IMR-90 (cell line): ENCODE measurements at regions not wholly inside any gene's neighbourhood (a gene's known extent, or its start where the extent isn't known, plus 50 kb on each side); places are given as distances from the start of the nearest gene placed in this dataset.

ENCODE experiments used
- ATAC-seq: fragments of 200-7000 bp; cut with Tn5 transposase; 2 replicates; pipeline ENCODE4 v1.9.1; 2020; ENCODE audit warnings: low read depth, mild to moderate bottlenecking, moderate library complexity
- BruUV-seq: library from RNA; stranded (reverse); fragments of 400-500 nt; replicated peaks from 2 replicates; lab custom pipeline; 2021; lab: Mats Ljungman, UMichigan
- CTCF ChIA-PET: fragments of 300-600 bp; formaldehyde crosslinking; extraction: SDS; loops from one replicate; lab custom pipeline; 2021; ENCODE audit warnings: antibody characterized with exemption; lab: Yijun Ruan, JAX
- POLR2A ChIA-PET: fragments of 300-600 bp; sonication (Branson Sonifier 250); formaldehyde crosslinking; loops from one replicate; lab custom pipeline; 2022; ENCODE audit warnings: antibody characterized with exemption; ENCODE audit not compliant: unreplicated experiment; lab: Charles Lee
- DNase-seq: peaks from one replicate; pipeline ENCODE4 v3.0.0; 2013
- H2AFZ ChIP-seq: replicated peaks from 2 replicates; pipeline ENCODE3; 2013; ENCODE audit warnings: low read length, mild to moderate bottlenecking; ENCODE audit not compliant: poor library complexity
- H2AK5ac ChIP-seq: 2 replicates; pipeline ENCODE4 v1.6.1; 2013; ENCODE audit warnings: low read depth, low read length, inconsistent platforms
- H2AK9ac ChIP-seq: replicated peaks from 2 replicates; pipeline ENCODE3; 2013; ENCODE audit warnings: mild to moderate bottlenecking, low read depth, low read length, moderate library complexity; ENCODE audit not compliant: poor library complexity
- H2BK120ac ChIP-seq: 2 replicates; pipeline ENCODE4 v1.6.1; 2013; ENCODE audit warnings: low read depth, low read length, inconsistent platforms
- H2BK15ac ChIP-seq: 3 replicates; pipeline ENCODE4 v1.6.1; 2013; ENCODE audit warnings: low read depth, low read length, inconsistent platforms
- H2BK20ac ChIP-seq: 2 replicates; pipeline ENCODE4 v1.6.1; 2013; ENCODE audit warnings: low read depth, mild to moderate bottlenecking, inconsistent platforms, low read length, moderate library complexity
- H2BK5ac ChIP-seq: 2 replicates; pipeline ENCODE4 v1.6.1; 2013; ENCODE audit warnings: mild to moderate bottlenecking, low read depth, low read length, inconsistent platforms; ENCODE audit not compliant: poor library complexity, severe bottlenecking
- H3K14ac ChIP-seq: replicated peaks from 2 replicates; pipeline ENCODE4 v1.6.1; 2013; ENCODE audit warnings: low read depth, low read length, inconsistent platforms
- H3K18ac ChIP-seq: 2 replicates; pipeline ENCODE4 v1.6.1; 2013; ENCODE audit warnings: low read depth, low read length, control low read depth
- H3K23ac ChIP-seq: 2 replicates; pipeline ENCODE4 v1.6.1; 2013; ENCODE audit warnings: low read depth, low read length, inconsistent platforms
- H3K27ac ChIP-seq: 2 replicates; pipeline ENCODE4 v1.5.1; 2013; ENCODE audit warnings: mild to moderate bottlenecking, control low read depth, low read length; ENCODE audit not compliant: insufficient read depth
- H3K27me3 ChIP-seq: 2 replicates; pipeline ENCODE4 v1.6.1; 2013; ENCODE audit warnings: low read length; ENCODE audit not compliant: control insufficient read depth, insufficient read depth
- H3K36me3 ChIP-seq: 2 replicates; pipeline ENCODE4 v1.6.1; 2013; ENCODE audit warnings: low read length, mixed read lengths; ENCODE audit not compliant: control insufficient read depth, insufficient read depth
- H3K4ac ChIP-seq: 2 replicates; pipeline ENCODE4 v1.6.1; 2013; ENCODE audit warnings: low read depth, low read length, inconsistent platforms
- H3K4me1 ChIP-seq: 2 replicates; pipeline ENCODE4 v1.6.1; 2013; ENCODE audit warnings: low read length, mixed read lengths; ENCODE audit not compliant: control insufficient read depth, insufficient read depth
- H3K4me2 ChIP-seq: 2 replicates; pipeline ENCODE4 v1.6.1; 2013; ENCODE audit warnings: low read depth, mild to moderate bottlenecking, control low read depth, low read length, moderate library complexity
- H3K4me3 ChIP-seq: 2 replicates; pipeline ENCODE4 v1.5.1; 2013; ENCODE audit warnings: low read depth, mild to moderate bottlenecking, control low read depth, low read length, moderate library complexity; ENCODE audit not compliant: insufficient read depth
- H3K56ac ChIP-seq: 2 replicates; pipeline ENCODE4 v1.6.1; 2013; ENCODE audit warnings: low read length, inconsistent platforms; ENCODE audit not compliant: insufficient read depth; ENCODE audit errors: extremely low read depth
- H3K79me1 ChIP-seq, 2 experiments: 2 replicates each; pipeline ENCODE4 v1.6.1; 2013; ENCODE audit warnings: low read length in 2 of 2, inconsistent platforms in 1 of 2, low read depth in 1 of 2
- H3K9ac ChIP-seq: 2 replicates; pipeline ENCODE4 v1.6.1; 2013; ENCODE audit warnings: low read depth, low read length, control low read depth
- H3K9me1 ChIP-seq: 2 replicates; pipeline ENCODE4 v1.6.1; 2013; ENCODE audit warnings: low read length, inconsistent platforms; ENCODE audit not compliant: insufficient read depth
- H3K9me3 ChIP-seq: 2 replicates; pipeline ENCODE4 v1.6.1; 2013; ENCODE audit warnings: low read length; ENCODE audit not compliant: control insufficient read depth, insufficient read depth
- H4K20me1 ChIP-seq: 2 replicates; pipeline ENCODE4 v1.6.1; 2013; ENCODE audit warnings: low read length, inconsistent platforms; ENCODE audit not compliant: insufficient read depth
- H4K5ac ChIP-seq: 2 replicates; pipeline ENCODE4 v1.6.1; 2013; ENCODE audit warnings: mild to moderate bottlenecking, low read depth, low read length, control low read depth
- H4K8ac ChIP-seq, 2 experiments: 2 replicates each; pipeline ENCODE4 v1.6.1; 2013; ENCODE audit warnings: low read depth in 2 of 2, low read length in 2 of 2, control low read depth in 1 of 2, inconsistent platforms in 1 of 2
- H4K91ac ChIP-seq: 2 replicates; pipeline ENCODE4 v1.6.1; 2013; ENCODE audit warnings: low read depth, low read length, inconsistent platforms; ENCODE audit not compliant: insufficient read depth
- BHLHE40 ChIP-seq: fragments of 150-350 bp; IDR thresholded peaks from 2 replicates; pipeline ENCODE4 v1.6.1; 2016; ENCODE audit warnings: mild to moderate bottlenecking, low read depth, low read length
- CEBPB ChIP-seq: IDR thresholded peaks from 2 replicates; pipeline ENCODE4 v1.6.1; 2012; ENCODE audit warnings: low read depth, low read length, improper control_type of control experiment
- CHD1 ChIP-seq: IDR thresholded peaks from 2 replicates; pipeline ENCODE4 v1.6.1; 2012; ENCODE audit warnings: low read depth, low read length, improper control_type of control experiment
- ELK1 ChIP-seq: fragments of 150-350 bp; IDR thresholded peaks from 2 replicates; pipeline ENCODE4 v1.6.1; 2016; ENCODE audit warnings: low read depth, mild to moderate bottlenecking, low read length, moderate library complexity, borderline replicate concordance
- FOS ChIP-seq: fragments of 150-350 bp; IDR thresholded peaks from 2 replicates; pipeline ENCODE4 v1.6.1; 2016; ENCODE audit warnings: low read depth, low read length
- MAFK ChIP-seq: IDR thresholded peaks from 2 replicates; pipeline ENCODE4 v1.6.1; 2012; ENCODE audit warnings: low read depth, low read length, improper control_type of control experiment
- MAZ ChIP-seq: IDR thresholded peaks from 2 replicates; pipeline ENCODE4 v1.6.1; 2012; ENCODE audit warnings: low read depth, mild to moderate bottlenecking, low read length, improper control_type of control experiment, moderate library complexity, borderline replicate concordance
- MXI1 ChIP-seq: IDR thresholded peaks from 2 replicates; pipeline ENCODE4 v1.6.1; 2012; ENCODE audit warnings: low read depth, mild to moderate bottlenecking, low read length, moderate library complexity, borderline replicate concordance
- NFE2L2 ChIP-seq: fragments of 150-350 bp; IDR thresholded peaks from 2 replicates; pipeline ENCODE4 v1.6.1; 2016; ENCODE audit warnings: low read depth, mild to moderate bottlenecking, low read length
- POLR2A ChIP-seq: IDR thresholded peaks from 2 replicates; pipeline ENCODE4 v1.6.1; 2012; ENCODE audit warnings: mild to moderate bottlenecking, low read depth, low read length
- RAD21 ChIP-seq: IDR thresholded peaks from 2 replicates; pipeline ENCODE4 v1.6.1; 2012; ENCODE audit warnings: low read length, improper control_type of control experiment
- RCOR1 ChIP-seq: IDR thresholded peaks from 2 replicates; pipeline ENCODE4 v1.6.1; 2012; ENCODE audit warnings: mild to moderate bottlenecking, low read length, improper control_type of control experiment; ENCODE audit not compliant: insufficient replicate concordance
- RFX5 ChIP-seq: IDR thresholded peaks from 2 replicates; pipeline ENCODE4 v1.8.0; 2012; ENCODE audit warnings: low read depth, mild to moderate bottlenecking, low read length, moderate library complexity
- SMC3 ChIP-seq: fragments of 150-350 bp; IDR thresholded peaks from 2 replicates; pipeline ENCODE4 v1.6.1; 2016; ENCODE audit warnings: low read depth, mild to moderate bottlenecking, antibody characterized with exemption, low read length, moderate library complexity
- USF2 ChIP-seq: fragments of 150-350 bp; IDR thresholded peaks from 2 replicates; pipeline ENCODE4 v1.6.1; 2017; ENCODE audit warnings: mild to moderate bottlenecking, antibody characterized with exemption, low read length, low read depth
- dilution Hi-C: fragments of 300-500 bp; cut with HindIII; formaldehyde crosslinking; loops from one replicate; pipeline ENCODE4 v1.14.3; 2018; ENCODE audit warnings: low sequenced_read_pairs; ENCODE audit not compliant: unreplicated experiment
- in situ Hi-C: fragments of 300-500 bp; cut with MboI; formaldehyde crosslinking; loops from 3 replicates; pipeline ENCODE4 v1.14.3; 2019; ENCODE audit warnings: low sequenced_read_pairs, inconsistent platforms, mixed read lengths
- intact Hi-C: fragments of 100-400 bp; cut with micrococcal nuclease; formaldehyde crosslinking; loops from 2 replicates; pipeline ENCODE4 v1.10.0; 2022
- TF ChIP-seq, protein P1 (sequence below): conservative IDR thresholded peaks from 2 replicates; pipeline ENCODE4 v1.5.1; 2012; ENCODE audit warnings: mild to moderate bottlenecking, low read depth, low read length, improper control_type of control experiment

- Histone ChIP-seq H4K20me1 (no peaks in the 10 kb centered on the region), H3K9me3 (no peaks in the 10 kb centered on the region), H2AK5ac (no peak overlapping the region), H2BK5ac (no peak overlapping the region), H4K91ac (no peak overlapping the region), H3K14ac (no peak overlapping the region), H3K4me3 (no peak overlapping the region), H2BK120ac (no peak overlapping the region), H2AFZ (no peak overlapping the region), H3K27me3 (peaks cover 25% of the 10 kb centered on the region), H3K56ac (no peak overlapping the region), H3K36me3 (no peaks in the 10 kb centered on the region), H4K8ac (no peak overlapping the region), H2BK20ac (no peak overlapping the region), H3K4me2 (no peak overlapping the region), H3K23ac (no peak overlapping the region), H4K5ac (no peak overlapping the region), H3K79me1 (no peaks in the 10 kb centered on the region), H2AK9ac (no peak overlapping the region), H3K4me1 (no peaks in the 10 kb centered on the region), H3K18ac (no peak overlapping the region), H3K9ac (no peak overlapping the region), H3K4ac (no peak overlapping the region), H2BK15ac (no peak overlapping the region), H3K27ac (no peak overlapping the region), H3K9me1 (no peaks in the 10 kb centered on the region; the same call in 1 of the 2 replicates)
- TF ChIP-seq CHD1 (no peak), ELK1 (no peak), SMC3 (no peak), MAFK (no peak), NFE2L2 (no peak), RFX5 (no peak), MAZ (no peak), MXI1 (no peak), RCOR1 (no peak), CEBPB (no peak), BHLHE40 (no peak), USF2 (no peak), RAD21 (no peak), FOS (no peak), POLR2A (no peak)
- TF ChIP-seq, protein P1, sequence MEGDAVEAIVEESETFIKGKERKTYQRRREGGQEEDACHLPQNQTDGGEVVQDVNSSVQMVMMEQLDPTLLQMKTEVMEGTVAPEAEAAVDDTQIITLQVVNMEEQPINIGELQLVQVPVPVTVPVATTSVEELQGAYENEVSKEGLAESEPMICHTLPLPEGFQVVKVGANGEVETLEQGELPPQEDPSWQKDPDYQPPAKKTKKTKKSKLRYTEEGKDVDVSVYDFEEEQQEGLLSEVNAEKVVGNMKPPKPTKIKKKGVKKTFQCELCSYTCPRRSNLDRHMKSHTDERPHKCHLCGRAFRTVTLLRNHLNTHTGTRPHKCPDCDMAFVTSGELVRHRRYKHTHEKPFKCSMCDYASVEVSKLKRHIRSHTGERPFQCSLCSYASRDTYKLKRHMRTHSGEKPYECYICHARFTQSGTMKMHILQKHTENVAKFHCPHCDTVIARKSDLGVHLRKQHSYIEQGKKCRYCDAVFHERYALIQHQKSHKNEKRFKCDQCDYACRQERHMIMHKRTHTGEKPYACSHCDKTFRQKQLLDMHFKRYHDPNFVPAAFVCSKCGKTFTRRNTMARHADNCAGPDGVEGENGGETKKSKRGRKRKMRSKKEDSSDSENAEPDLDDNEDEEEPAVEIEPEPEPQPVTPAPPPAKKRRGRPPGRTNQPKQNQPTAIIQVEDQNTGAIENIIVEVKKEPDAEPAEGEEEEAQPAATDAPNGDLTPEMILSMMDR: no peak
- no peak for DNase-seq
- intact Hi-C loops (no loop called here), dilution Hi-C loops (no loop called here), in situ Hi-C loops (no loop called here)
- ChIA-PET POLR2A (no interaction called here), CTCF (no interaction called here)
- no TSS peak for BruUV-seq
- ATAC-seq: no peak
These were observed 112.8 kb upstream of the ATL2 start for GRCh38 chr2:38489846-38490245.
